ENCODE measurements at regions not wholly inside any gene's neighbourhood (a gene's known extent, or its start where the extent isn't known, plus 50 kb on each side); places are given as distances from the start of the nearest gene placed in this dataset.

GRCh38 chr1:113185463-113186104, 112.6 kb downstream of the LRIG2 start:
- H3K9me3 ChIP-seq (ENCODE audit: control insufficient read depth, insufficient read depth, low read depth, low read length) = no peaks in the 10 kb centered on the region
- TF ChIP-seq, protein P1, sequence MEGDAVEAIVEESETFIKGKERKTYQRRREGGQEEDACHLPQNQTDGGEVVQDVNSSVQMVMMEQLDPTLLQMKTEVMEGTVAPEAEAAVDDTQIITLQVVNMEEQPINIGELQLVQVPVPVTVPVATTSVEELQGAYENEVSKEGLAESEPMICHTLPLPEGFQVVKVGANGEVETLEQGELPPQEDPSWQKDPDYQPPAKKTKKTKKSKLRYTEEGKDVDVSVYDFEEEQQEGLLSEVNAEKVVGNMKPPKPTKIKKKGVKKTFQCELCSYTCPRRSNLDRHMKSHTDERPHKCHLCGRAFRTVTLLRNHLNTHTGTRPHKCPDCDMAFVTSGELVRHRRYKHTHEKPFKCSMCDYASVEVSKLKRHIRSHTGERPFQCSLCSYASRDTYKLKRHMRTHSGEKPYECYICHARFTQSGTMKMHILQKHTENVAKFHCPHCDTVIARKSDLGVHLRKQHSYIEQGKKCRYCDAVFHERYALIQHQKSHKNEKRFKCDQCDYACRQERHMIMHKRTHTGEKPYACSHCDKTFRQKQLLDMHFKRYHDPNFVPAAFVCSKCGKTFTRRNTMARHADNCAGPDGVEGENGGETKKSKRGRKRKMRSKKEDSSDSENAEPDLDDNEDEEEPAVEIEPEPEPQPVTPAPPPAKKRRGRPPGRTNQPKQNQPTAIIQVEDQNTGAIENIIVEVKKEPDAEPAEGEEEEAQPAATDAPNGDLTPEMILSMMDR (conservative IDR thresholded peaks at IDR 0.05 in 1 of 2, IDR thresholded peaks at IDR 0.05 in 1 of 2; ENCODE audit: low read depth in 1 of 2, low read length in 2 of 2) = no peak
- no peak for TF ChIP-seq EZH2 (IDR thresholded peaks at IDR 0.05; ENCODE audit: low read length, missing control alignments)
- no peak overlapping the region for H3K4me3 ChIP-seq (replicated peaks in 1 of 4; ENCODE audit: control extremely low read depth in 1 of 4, insufficient read depth in 1 of 4, low read depth in 3 of 4, low read length in 4 of 4)
- H3K4me1 ChIP-seq (ENCODE audit: control insufficient read depth, extremely low read depth, insufficient read depth, low read length) = no peaks in the 10 kb centered on the region
- no peak overlapping the region for H3K9ac ChIP-seq (ENCODE audit: insufficient read depth, low read length)
- no peak overlapping the region for H2AFZ ChIP-seq (ENCODE audit: low read length)
- peaks cover 9% of the 10 kb centered on the region for H3K27me3 ChIP-seq (ENCODE audit: control insufficient read depth, insufficient read depth, low read length)
- no peaks in the 10 kb centered on the region for H4K20me1 ChIP-seq (ENCODE audit: control insufficient read depth, extremely low read depth, insufficient read depth, low read length)
- H3K36me3 ChIP-seq (ENCODE audit: control insufficient read depth, insufficient read depth, low read length) = no peaks in the 10 kb centered on the region
- no peak overlapping the region for H3K27ac ChIP-seq (ENCODE audit: insufficient read depth, low read length)
- no peak overlapping the region for H3K4me2 ChIP-seq (ENCODE audit: extremely low read depth, insufficient read depth, low read length)
- no peak for DNase-seq (ENCODE audit: low read depth in 2 of 2)
- H3K79me2 ChIP-seq (ENCODE audit: control insufficient read depth, insufficient read depth, low read length) = no peaks in the 10 kb centered on the region

GRCh38 chr1:113190078-113190477, 117.1 kb downstream of the LRIG2 start:
- no peak for TF ChIP-seq EZH2 (IDR thresholded peaks at IDR 0.05; ENCODE audit: low read length, missing control alignments)
- TF ChIP-seq, protein P1 (conservative IDR thresholded peaks at IDR 0.05 in 1 of 2, IDR thresholded peaks at IDR 0.05 in 1 of 2; ENCODE audit: low read depth in 1 of 2, low read length in 2 of 2) = no peak
- Histone ChIP-seq H3K9ac (ENCODE audit: insufficient read depth, low read length) (no peak overlapping the region), H4K20me1 (ENCODE audit: control insufficient read depth, extremely low read depth, insufficient read depth, low read length) (no peaks in the 10 kb centered on the region), H3K4me1 (ENCODE audit: control insufficient read depth, extremely low read depth, insufficient read depth, low read length) (no peaks in the 10 kb centered on the region), H2AFZ (ENCODE audit: low read length) (no peak overlapping the region), H3K27ac (ENCODE audit: insufficient read depth, low read length) (no peak overlapping the region), H3K4me2 (ENCODE audit: extremely low read depth, insufficient read depth, low read length) (no peak overlapping the region), H3K27me3 (ENCODE audit: control insufficient read depth, insufficient read depth, low read length) (peaks cover 9% of the 10 kb centered on the region), H3K36me3 (ENCODE audit: control insufficient read depth, insufficient read depth, low read length) (no peaks in the 10 kb centered on the region), H3K9me3 (ENCODE audit: control insufficient read depth, insufficient read depth, low read depth, low read length) (no peaks in the 10 kb centered on the region), H3K79me2 (ENCODE audit: control insufficient read depth, insufficient read depth, low read length) (no peaks in the 10 kb centered on the region), H3K4me3 (replicated peaks in 1 of 4; ENCODE audit: control extremely low read depth in 1 of 4, insufficient read depth in 1 of 4, low read depth in 3 of 4, low read length in 4 of 4) (no peak overlapping the region)
- DNase-seq (ENCODE audit: low read depth in 2 of 2) = no peak

- no peaks in the 10 kb centered on the region for H3K4me1 ChIP-seq (ENCODE audit: control insufficient read depth, extremely low read depth, insufficient read depth, low read length)
- H3K4me3 ChIP-seq (replicated peaks in 1 of 4; ENCODE audit: control extremely low read depth in 1 of 4, insufficient read depth in 1 of 4, low read depth in 3 of 4, low read length in 4 of 4) = no peak overlapping the region
- H4K20me1 ChIP-seq (ENCODE audit: control insufficient read depth, extremely low read depth, insufficient read depth, low read length) = no peaks in the 10 kb centered on the region
- DNase-seq (ENCODE audit: low read depth in 2 of 2) = no peak
- no peak overlapping the region for H3K27ac ChIP-seq (ENCODE audit: insufficient read depth, low read length)
- TF ChIP-seq, protein P1 (conservative IDR thresholded peaks at IDR 0.05 in 1 of 2, IDR thresholded peaks at IDR 0.05 in 1 of 2; ENCODE audit: low read depth in 1 of 2, low read length in 2 of 2) = no peak
- TF ChIP-seq EZH2 (IDR thresholded peaks at IDR 0.05; ENCODE audit: low read length, missing control alignments) = no peak
- H3K9ac ChIP-seq (ENCODE audit: insufficient read depth, low read length) = no peak overlapping the region
- no peaks in the 10 kb centered on the region for H3K79me2 ChIP-seq (ENCODE audit: control insufficient read depth, insufficient read depth, low read length)
- H3K27me3 ChIP-seq (ENCODE audit: control insufficient read depth, insufficient read depth, low read length) = peaks cover 9% of the 10 kb centered on the region
- no peak overlapping the region for H2AFZ ChIP-seq (ENCODE audit: low read length)
- no peaks in the 10 kb centered on the region for H3K9me3 ChIP-seq (ENCODE audit: control insufficient read depth, insufficient read depth, low read depth, low read length)
- H3K36me3 ChIP-seq (ENCODE audit: control insufficient read depth, insufficient read depth, low read length) = no peaks in the 10 kb centered on the region
- no peak overlapping the region for H3K4me2 ChIP-seq (ENCODE audit: extremely low read depth, insufficient read depth, low read length)
Observed at GRCh38 chr1:113190930-113191329, 117.9 kb downstream of the LRIG2 start.
